HG02981 (cell line): ENCODE measurements at regions not wholly inside any gene's neighbourhood (a gene's known extent, or its start where the extent isn't known, plus 50 kb on each side); places are given as distances from the start of the nearest gene placed in this dataset.

Experiments used
- ATAC-seq: cut with Tn5 transposase; IDR thresholded peaks from one replicate; pipeline ENCODE4 v1.9.1; 2021; ENCODE audit warnings: mild to moderate bottlenecking, moderate library complexity; ENCODE audit not compliant: unreplicated experiment

DNA sequence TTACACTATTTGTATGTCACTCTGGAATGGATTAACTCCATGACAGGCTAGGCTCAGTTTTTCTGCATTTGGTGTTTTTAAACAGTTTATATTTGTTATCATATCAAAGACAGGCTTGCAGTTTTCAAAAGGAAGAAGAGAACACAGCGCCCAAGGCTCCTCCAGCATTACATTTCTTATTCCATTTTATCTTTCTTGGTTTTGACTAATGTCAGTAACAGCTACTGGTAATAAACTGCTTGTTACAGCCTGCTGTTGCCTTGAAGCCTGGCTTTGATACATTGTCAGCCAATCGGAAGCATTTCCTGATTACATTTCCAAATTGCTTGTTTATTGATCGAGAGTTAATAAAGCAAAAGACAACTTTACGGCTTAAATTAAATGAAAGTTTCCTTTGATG lies 166.0 kb upstream of the MDFIC start:
- ATAC-seq, result no peak

DNA sequence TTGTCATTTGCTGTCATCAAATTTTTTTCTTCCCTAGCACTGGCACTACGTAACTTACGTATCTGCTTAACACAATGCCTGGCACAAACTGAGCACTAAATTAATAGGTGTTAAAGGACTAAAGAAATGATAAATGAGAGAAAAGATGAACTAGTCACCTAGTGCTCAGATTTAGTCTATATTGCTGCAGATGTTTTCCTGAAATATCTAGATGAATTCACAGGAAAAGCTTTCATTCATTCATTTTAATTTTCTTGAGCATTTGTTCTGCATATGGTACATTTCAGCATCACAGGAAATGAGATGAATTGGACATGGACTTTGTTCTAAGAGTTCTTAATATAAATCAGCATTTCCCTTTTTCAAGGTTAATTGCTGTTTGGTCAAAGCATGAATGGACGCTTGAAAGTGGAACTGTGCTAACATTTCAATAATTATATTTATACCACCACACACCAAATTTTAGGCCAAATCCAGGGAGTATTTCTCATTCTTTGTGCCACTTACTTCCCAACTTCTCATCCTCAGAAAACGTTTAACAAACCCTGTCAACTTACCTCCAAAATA lies 163.2 kb upstream of the MDFIC start:
- no peak for ATAC-seq

DNA sequence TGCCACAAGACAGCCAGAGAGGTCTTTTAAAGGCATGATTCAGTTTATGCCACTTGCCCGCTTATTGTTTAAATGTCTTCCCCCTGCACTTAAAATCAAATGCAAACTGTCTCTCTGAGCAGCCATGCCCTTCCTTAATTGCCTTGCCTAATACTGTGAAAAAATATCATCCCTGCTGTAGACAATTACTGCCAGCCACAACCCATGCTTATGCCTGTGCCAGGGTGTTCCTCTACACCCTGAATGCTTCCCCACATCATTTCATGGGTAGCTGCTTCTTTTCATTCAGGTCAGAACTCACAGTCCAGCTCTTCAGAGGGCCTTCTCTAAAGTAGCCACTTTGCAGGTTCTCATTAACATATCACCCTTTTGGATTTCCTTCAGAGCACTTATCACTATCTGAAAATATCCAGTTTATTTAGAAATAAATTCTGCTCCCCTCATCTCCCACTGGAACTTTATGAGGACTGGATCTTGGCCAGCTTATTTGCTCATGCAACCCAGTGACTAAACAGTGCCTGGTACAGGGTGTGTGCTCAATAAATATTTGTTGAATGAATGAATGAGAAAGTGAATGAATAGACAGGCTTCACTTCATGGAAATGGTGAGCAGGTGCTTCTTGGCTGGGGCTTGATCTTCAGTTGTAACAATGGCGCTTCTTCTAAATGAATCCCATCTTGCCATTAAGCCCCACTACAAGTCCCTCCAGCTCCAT lies 162.4 kb upstream of the MDFIC start:
- no peak for ATAC-seq

DNA sequence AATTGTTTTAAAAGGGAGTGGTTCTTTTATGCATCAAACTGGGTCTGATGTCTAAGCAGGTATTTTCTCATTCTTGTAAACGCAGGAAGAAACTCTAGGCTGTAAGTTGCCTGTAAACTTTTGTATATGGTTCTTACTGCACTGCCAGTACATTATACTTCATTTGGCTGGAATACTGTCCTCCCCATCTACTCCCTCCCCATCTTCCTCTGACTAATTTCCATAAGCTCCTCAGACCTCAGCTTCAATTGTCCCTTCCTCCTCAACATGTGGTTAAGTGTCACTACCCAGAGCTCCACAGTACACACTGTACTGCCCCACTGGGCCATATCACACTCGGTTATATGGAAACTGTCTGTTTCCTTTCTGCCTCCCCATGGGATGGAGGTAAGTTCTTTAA lies 161.4 kb upstream of the MDFIC start:
- ATAC-seq, result no peak

DNA sequence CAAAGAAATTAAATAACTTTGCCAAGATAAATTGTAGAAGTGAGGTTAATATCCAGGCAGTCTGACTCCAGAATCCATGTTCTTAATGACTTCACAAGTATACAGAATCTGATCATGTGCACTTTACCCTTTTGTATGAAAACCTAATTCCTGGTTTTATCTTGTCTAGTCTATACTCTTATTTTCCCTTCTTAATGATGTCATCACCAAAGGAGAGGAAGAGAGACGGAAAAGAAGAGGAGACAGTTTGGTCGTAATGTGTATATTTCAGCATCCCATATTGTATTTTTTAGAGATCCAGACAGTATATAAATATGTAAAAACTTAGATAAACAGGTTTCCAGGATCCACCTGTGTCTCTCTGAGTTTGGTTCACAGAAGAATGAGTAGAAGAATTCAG lies 159.9 kb upstream of the MDFIC start:
- ATAC-seq, result no peak

DNA sequence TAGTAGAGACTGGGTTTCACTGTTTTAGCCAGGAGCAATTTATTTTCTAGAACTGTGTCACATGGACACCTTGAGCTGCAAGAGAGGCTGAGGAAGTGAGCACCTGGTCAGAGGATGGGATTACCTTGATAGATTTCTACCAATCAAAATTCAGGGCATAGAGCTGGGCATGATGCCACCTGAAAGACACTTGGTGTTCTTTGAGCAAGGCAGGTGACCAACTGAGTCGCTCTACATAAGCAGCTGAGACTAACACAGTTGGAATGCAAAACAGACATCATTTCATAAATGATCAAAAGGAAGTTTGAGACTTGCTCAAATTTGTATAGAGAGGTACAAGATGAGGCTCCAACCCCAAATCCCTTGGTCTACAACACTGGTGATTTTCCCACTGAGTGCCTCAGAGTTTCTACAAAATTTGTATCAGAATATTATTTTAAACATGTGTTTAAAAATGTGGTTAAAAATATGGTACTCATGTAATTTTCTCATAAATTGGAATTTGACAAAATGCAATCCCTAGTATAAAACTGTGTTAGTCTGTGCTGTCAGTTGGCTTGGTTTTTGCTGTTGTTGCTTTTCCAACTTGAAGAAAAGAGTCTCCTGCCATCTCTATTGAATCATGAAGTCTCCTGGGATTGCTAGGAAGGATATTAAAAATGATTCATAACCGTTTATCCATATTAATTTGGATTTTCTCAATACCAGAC lies 156.4 kb upstream of the MDFIC start:
- ATAC-seq, result no peak

DNA sequence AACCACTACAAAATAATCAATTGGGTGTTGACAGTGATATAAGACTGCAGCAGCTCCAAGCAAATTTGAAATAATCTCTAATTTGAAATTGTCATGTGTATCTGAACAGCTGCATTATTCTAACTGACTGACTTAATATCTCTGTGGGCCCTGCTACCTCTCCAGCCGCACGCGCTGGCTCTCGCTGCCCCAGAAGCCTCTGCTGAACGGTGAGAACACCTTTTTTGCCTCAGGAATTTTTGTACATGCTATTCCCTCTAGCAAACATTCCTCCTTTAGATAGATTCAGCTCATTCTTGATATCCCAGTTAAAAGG lies 155.9 kb upstream of the MDFIC start:
- ATAC-seq, result no peak

DNA sequence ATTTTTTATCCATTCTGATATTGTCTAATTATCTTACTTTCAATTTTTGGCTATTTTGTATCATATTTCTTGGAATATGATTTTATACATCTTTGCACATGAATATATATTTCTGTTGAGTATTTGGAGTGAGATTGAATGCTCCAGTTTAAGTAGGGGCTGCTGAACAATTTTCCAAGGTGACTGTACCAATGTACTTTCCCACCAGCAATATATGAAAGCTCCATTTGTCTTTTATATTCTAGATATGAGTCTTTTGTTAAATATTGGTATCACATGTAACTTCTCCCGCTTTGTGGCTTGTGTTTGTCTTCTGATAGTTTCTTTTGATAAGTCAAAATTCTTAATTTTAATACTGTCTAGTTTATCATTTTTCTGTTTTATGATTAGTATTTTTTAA lies 144.6 kb upstream of the MDFIC start:
- ATAC-seq, result no peak

DNA sequence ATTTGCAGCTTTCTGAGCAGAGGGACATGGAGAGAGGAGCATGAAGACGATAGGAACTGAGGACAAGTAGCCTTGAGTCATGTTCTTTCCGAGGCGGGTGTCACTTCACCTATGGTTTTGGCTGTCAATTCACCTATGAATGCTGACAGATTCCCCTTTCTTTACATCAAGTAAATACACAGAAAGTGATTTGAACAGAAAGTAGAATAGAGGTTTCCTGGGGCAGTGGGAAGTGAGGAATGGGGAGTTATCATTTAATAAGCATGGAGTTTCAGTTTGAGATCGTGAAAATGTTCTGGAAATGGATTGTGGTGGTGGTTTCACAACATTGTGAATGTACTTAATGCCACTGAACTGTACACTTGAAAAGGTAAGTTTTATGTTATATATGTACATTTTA lies 138.4 kb upstream of the MDFIC start:
- no peak for ATAC-seq

DNA sequence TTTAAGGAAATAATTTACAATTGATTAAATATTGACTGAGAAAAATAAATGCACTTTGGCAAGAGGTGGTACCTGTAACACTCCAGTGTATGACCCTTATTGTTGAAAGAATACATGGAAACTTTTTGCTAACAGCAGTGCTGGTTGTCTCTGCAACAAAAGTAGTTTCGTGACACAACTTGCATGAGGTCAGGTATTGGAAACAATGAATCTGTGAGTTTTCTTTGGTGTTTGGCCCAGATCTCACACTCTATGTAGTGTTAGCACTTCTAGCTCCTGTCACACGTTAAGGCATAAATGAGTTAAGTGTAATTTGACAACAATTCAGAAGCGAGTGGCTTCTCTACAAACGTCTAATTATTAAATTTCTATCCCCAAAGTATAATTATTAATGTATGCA lies 137.7 kb upstream of the MDFIC start:
- no peak for ATAC-seq

DNA sequence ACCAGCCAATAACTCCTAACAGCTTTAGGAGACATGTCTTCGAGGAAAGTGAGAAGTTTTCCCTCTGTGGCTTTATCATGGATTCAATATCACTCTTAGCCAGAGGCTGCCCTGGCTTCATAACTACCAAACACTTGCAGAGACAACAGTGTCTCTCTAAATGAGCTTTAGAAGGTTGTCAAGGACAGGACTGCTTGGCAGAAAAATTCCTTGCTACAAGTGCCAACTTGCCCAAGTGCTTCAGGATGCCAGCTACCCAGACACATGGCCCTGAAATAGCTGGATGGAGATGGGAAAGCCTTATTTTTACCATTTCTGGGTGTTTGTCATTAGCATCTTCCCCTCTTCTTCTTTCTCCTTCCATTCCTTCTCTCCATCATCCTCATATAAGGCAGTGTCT lies 137.1 kb upstream of the MDFIC start:
- ATAC-seq, result no peak

DNA sequence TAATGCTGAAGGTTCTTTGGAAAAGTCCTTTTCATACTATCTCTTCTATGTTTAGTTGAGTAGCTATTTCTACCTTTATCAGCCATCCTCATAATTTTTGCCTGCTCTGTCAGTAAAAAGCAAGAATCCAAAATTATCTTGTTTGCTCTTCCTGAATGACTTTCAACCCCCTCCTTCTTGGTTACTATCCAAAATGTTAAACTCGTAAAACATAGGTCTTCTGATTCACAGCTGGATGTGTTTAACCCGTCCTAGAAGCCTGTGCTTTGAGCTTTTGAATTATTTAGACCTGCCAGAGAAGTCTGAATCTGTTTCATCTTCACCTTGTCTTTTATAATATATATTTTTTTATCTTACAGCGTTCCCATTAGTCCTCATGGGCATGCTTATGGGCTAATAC lies 136.4 kb upstream of the MDFIC start:
- ATAC-seq, result no peak

DNA sequence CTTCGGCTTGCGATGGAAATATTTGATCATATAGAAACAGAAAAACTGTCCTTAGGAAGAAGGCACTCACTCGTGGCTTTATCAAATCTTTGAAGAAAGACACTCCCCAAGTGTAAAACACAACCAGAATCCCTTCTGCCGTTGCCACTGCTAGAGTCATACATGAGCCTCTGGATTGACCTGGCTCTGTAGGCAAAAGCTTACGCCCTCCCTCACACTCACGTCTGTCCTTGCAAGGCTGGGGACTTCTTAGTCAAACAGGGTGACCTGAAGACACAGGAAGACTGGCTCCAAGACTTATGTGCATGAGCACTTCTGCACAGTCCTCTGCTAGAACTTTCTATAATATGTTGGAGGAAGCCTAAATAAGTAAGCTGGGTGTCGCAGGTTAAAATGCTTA lies 135.4 kb upstream of the MDFIC start:
- no peak for ATAC-seq

DNA sequence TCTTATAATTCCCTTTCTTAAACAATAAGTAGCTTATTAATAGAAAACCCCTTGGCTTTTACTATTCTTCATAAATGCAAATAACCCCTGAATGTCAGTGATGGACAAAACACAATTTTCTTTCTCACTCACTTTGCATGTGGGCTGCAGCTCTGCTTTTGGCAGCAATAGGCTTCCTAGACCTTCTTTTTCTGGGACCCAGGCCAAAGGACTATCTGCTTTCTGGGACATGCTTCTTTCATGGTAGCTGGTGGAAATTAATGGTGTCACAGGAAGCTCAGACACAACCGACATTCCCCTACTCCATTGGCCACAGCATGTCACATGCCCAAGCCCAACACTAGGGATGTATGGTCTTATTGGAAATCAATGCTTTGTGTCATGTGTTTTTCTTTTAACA lies 134.3 kb upstream of the MDFIC start:
- ATAC-seq, result no peak

DNA sequence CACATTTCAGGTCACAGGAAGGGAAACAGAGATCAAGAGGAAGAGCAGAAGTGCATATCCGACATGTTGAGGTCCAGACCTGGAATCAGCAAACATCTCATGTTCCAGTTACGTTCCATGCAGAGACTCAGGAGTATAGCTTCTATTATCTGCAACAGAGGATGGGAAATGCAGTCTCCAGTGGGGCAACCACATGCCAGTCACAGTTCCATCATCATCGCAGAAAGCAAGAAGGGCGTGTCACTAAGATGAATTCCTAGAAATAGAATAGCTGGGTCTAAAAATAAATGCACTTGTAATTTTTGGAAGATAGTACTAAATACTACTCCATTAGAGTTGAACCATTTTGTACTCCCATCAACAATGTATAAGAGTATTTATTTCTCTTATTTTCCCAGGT lies 133.2 kb upstream of the MDFIC start:
- no peak for ATAC-seq

DNA sequence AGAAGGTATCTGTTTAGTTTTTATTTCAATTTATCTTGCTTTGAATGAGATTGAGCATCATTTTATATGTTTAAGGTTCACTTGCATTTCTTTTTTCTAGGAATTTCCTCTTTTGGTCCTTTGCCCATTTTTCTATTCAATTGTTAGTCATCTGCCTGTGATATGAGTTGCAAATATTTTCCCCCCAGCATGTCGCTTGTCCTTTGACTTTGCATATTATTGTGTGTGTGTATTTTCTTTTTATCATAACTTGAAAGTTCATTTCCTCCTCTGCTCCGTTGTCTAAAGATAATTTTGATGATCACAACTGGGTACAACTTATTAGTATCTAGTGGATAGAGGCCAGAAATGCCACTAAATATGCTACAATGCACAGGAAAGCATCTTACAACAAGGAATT lies 132.7 kb upstream of the MDFIC start:
- no peak for ATAC-seq

DNA sequence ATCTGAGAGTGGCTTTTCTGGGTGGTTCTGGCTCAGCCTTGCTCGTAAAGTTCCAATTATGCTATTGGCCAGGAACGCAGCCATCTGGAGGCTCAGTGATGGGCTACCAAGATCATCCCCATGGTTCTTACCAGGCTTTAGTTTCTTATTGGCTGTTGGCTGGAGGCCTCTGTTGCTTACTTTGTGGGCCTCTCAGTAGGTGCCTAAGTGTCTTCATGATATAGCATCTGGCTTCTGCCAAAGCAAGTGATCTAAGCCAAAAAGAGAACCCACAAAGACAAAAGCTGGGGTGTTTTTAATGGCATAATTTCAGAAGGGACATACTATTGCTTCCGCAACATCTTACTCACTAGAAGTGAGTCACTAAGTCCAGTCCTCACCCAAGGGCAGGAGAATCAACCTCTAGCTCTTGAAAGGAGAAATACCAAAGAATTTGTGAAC lies 132.0 kb upstream of the MDFIC start:
- no peak for ATAC-seq

DNA sequence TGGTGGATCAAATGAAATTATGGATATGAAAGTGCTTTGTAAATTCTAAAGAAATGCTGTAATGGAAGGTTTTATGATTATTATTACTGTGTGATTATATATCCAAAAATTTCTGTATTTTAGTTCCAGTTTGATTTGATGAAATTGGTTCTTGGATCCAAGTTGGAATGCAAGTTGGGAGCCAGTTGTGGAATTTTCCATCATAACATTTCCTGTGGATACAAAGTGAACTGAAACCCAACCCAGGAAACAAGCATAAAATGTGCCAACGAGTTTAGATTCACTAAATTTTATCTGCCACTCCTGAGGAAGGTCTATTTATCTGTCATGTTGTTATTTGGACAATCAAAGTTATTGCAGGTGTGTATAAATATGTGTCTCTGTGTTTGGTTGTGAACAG lies 131.4 kb upstream of the MDFIC start:
- ATAC-seq, result no peak

DNA sequence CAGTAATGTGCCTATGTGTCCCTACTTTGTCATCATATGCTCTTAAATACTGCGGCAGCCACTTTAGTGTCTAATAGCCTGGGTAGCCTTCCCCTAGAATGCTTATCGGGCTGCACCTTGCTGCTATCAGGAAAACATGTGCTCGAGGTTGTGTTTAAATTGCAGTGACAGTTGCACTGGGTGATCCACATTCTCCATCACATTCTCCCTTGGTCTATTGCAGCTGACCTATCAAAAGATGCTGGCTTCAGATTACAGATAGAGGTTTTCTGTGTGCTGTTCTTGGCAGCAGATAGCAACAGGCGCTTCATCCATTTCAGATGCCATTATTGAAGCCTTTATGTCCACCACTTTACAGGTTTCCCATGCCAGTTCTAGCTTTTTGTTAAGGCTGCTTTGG lies 130.1 kb upstream of the MDFIC start:
- ATAC-seq, result no peak

DNA sequence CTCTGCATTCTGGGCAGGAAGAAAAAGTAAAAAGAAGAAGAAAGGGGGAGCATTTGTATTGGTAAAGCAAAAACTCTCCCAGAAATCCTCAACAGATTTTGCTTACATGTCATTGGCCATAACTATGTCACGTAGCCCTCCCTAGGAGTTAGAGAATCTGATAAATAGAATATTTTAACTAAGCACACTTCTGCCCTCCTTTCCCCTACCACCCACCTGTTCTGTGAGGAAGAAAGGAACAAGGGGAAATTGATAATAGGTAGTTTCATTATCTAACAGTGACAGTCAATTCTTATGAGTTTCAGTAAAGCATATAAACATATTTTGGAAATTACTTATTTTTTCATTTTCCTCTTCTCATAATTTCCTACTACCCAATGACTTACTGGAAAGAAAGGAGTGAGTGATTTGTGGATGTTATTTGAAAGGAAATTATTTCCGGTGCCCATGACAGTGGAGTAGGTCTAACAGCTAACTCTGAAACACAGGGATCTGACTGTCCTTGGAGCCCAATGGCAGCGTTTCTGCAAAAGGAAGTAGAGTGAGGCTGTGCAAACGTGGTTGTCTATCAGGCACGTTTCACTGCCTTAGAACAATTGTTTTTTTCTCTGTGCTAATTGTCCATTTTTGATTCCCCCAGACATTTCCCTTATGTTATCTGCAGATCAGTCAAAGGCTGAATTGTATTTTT lies 128.6 kb upstream of the MDFIC start:
- no peak for ATAC-seq

DNA sequence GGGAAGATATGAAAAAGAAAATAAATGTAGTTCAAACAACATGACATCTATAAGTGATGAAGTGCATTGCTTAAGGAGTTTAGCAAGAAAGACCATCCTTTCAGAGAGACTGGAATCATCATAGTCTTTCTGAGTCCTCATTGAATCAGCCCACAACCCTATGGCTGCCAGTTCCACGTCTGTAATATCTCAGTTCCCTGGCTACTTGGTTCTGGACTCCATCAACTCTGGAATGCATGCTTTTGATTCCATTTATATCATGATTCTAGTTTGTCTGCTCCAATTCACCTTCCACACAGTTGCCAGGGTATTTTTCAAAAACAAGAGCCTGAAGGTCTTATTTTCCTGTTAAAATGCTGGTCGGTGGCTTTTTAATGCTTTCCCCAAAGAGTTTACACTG lies 126.4 kb upstream of the MDFIC start:
- no peak for ATAC-seq

DNA sequence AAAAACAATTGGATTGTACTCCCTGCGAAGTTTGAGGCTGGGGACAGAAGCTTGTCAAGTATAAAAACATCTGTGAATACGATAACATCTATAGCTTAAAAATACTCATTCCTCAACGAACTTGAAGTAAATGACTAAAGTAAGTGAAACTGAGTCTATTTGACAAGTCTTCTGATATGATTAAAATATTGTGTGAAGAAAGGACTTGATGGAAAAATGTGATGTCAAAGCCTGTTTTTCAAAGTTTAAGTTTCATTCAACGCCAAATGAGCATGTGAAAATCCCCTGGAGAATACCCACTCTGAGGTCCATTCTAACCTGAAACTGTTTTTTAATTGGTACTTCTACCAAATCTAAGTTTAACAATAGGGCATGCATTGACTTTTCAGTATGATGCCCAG lies 122.3 kb upstream of the MDFIC start:
- ATAC-seq, result no peak
